ENCODE measurements at regions not wholly inside any gene's neighbourhood (a gene's known extent, or its start where the extent isn't known, plus 50 kb on each side); places are given as distances from the start of the nearest gene placed in this dataset.

DNA sequence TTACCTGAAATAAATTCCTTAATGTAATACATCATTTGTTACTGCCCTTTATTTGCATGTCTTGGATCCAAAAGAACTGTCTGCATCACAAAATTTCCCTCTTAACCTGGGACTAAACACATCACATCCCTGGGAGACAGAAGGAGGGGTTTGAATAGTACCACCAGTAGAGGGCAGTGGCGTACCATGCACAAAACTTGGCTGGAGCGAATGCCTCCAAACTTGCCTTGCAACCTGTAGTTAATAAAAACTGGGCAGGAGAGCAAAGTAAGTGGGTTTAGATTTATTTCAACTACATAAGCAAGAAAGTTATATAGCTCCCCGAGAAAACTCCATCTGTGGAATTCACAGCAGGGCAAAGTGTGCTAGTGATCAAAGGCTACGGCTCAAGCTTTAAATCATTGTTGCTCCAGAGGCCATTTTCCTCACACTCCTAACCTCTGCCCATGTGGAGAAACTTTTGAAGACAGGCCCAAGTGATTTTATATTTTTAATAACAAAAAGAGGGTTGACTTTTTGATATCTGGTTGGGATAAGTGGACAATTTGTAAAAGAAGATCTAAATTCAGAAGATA lies 1176.7 kb upstream of the SEL1L start:
- intact Hi-C loops (cut with micrococcal nuclease), result loop anchor here (5.0 kb wide), 1 partner anchor 752 kb away; no protein-coding TSS in a partner anchor
- Mint-ChIP-seq H3K9me3 (no peaks in the 10 kb centered on the region), H3K4me3 (no peak overlapping the region), H3K27ac (no peak overlapping the region), H3K4me1 (ENCODE audit: low read depth) (peaks cover 6% of the 10 kb centered on the region), H3K36me3 (ENCODE audit: low read depth) (no peaks in the 10 kb centered on the region), H3K27me3 (no peaks in the 10 kb centered on the region)

DNA sequence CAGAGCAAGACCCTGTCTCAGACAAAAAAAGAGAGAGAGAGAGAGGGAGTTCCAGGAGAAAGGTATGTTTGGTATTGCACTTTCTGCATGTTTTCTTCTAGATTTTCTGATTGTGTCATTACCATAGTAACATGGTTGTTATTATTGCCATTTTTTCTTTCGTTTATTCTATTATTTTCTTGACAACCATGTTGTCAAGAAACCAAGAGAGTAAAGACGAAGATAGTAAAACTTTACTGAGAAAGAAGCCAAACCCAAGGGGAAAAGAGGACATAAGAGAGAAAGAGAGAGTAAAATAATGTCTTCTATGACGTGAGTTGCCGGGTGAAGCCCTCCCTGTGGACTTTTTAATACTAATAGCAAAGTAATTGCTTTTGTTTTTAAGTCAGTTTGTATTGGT lies 1186.0 kb upstream of the SEL1L start:
- no peak overlapping the region for H3K4me3 Mint-ChIP-seq
- H3K27me3 Mint-ChIP-seq, result no peaks in the 10 kb centered on the region
- H3K4me1 Mint-ChIP-seq (ENCODE audit: low read depth), result peaks cover 1% of the 10 kb centered on the region
- H3K27ac Mint-ChIP-seq, result no peak overlapping the region
- intact Hi-C loops (cut with micrococcal nuclease), result no loop called here
- no peaks in the 10 kb centered on the region for H3K9me3 Mint-ChIP-seq
- H3K36me3 Mint-ChIP-seq (ENCODE audit: low read depth), result no peaks in the 10 kb centered on the region

GRCh38 chr14:82720431-82720830 lies 1186.8 kb upstream of the SEL1L start:
- Mint-ChIP-seq H3K36me3 (ENCODE audit: low read depth) (no peaks in the 10 kb centered on the region), H3K27ac (no peak overlapping the region), H3K4me1 (ENCODE audit: low read depth) (no peaks in the 10 kb centered on the region), H3K4me3 (no peak overlapping the region), H3K27me3 (no peaks in the 10 kb centered on the region), H3K9me3 (no peaks in the 10 kb centered on the region)
- intact Hi-C loops (cut with micrococcal nuclease), result no loop called here

DNA sequence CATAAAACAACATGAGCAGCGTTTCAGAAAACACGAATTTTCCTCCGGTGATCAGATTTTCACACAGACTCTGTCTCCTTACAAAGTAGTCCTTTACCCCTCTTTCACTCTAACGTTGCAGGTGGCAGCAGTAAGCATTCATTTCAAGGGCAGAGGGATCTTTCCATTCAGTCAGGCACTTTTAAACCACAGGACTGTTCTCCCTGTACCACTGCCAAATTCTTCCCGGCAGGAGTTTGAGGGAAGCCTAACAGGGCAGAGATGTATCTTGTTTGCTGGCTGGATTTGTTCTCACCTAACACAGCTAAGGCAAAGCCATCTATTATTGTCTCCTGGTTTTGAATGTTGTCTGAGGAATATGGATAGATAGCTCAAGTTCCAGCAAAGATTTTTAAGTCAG lies 1187.3 kb upstream of the SEL1L start:
- intact Hi-C loops (cut with micrococcal nuclease), result no loop called here
- H3K27ac Mint-ChIP-seq, result no peak overlapping the region

DNA sequence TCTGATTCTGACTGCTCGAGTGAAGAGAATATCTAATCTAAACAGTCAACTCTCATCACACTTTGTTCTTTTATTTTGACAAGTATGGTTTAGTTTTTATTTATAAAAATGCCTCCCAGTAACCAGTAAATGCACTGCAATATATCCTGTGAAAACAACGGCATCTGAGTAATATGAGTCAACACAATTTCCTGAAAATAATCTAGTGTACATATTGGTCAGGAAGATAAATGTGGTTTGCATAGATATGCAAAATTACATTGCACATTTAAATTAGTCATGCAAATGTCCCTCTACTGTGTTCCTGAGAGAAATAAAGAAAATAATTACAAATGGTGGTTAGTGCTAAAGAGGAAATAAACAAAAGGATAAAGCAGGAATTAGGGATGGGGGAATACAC lies 1190.7 kb upstream of the SEL1L start:
- no peaks in the 10 kb centered on the region for H3K9me3 Mint-ChIP-seq
- H3K36me3 Mint-ChIP-seq (ENCODE audit: low read depth), result no peaks in the 10 kb centered on the region
- H3K27me3 Mint-ChIP-seq, result no peaks in the 10 kb centered on the region
- no peaks in the 10 kb centered on the region for H3K4me1 Mint-ChIP-seq (ENCODE audit: low read depth)
- no peak overlapping the region for H3K27ac Mint-ChIP-seq
- intact Hi-C loops (cut with micrococcal nuclease), result no loop called here
- H3K4me3 Mint-ChIP-seq, result no peak overlapping the region

More for the DNA sequence above, 1187.3 kb upstream of the SEL1L start:
- Mint-ChIP-seq H3K27me3 (no peaks in the 10 kb centered on the region), H3K4me1 (ENCODE audit: low read depth) (no peaks in the 10 kb centered on the region), H3K4me3 (no peak overlapping the region), H3K36me3 (ENCODE audit: low read depth) (no peaks in the 10 kb centered on the region), H3K9me3 (no peaks in the 10 kb centered on the region)

GRCh38 chr14:82725213-82725612 lies 1191.6 kb upstream of the SEL1L start:
- no peak overlapping the region for H3K4me3 Mint-ChIP-seq
- no peak overlapping the region for H3K27ac Mint-ChIP-seq
- no peaks in the 10 kb centered on the region for H3K4me1 Mint-ChIP-seq (ENCODE audit: low read depth)
- intact Hi-C loops (cut with micrococcal nuclease), result no loop called here
- no peaks in the 10 kb centered on the region for H3K36me3 Mint-ChIP-seq (ENCODE audit: low read depth)
- no peaks in the 10 kb centered on the region for H3K27me3 Mint-ChIP-seq
- H3K9me3 Mint-ChIP-seq, result no peaks in the 10 kb centered on the region

DNA sequence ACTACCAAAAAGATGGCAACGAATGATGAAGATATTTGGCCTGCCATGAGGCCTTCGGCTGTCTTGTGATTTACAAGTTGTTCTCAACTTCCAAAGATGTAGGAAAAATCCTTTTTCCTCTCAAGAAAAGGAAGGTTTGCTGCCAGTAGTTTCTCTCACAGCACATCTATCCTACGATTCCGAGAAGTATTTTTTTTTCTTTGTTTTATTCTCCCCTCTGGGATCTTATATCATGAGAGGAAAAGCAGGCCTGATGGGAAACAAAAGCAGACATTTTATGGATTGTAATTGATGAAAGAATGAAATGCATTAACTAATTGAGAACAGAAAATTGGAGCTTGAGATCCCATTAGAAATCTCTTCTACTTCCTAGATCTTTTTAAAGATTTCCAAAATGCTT lies 1197.9 kb upstream of the SEL1L start:
- no peaks in the 10 kb centered on the region for H3K36me3 Mint-ChIP-seq (ENCODE audit: low read depth)
- no peak overlapping the region for H3K27ac Mint-ChIP-seq
- no peaks in the 10 kb centered on the region for H3K27me3 Mint-ChIP-seq
- no peak overlapping the region for H3K4me3 Mint-ChIP-seq
- no peaks in the 10 kb centered on the region for H3K9me3 Mint-ChIP-seq
- no peaks in the 10 kb centered on the region for H3K4me1 Mint-ChIP-seq (ENCODE audit: low read depth)
- intact Hi-C loops (cut with micrococcal nuclease), result no loop called here

DNA sequence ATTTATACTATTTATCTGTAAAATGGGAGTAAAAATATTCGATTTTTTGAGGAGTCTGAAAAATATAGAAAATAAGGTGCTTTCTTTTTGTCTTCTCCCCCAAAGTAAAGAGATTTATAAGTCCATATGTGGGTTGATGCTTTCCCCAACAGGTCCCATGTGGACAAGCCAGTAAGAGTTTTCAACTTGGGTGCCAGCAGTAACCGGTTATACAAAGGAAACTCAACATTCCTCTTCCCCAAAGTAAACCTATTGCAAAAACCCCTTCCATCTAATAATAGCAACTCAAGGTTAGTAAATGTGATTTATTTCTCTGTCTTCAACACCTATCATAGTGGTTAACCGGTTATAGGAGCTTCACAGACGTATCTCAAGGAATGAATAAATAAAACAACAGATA lies 1206.9 kb upstream of the SEL1L start:
- no peaks in the 10 kb centered on the region for H3K27me3 Mint-ChIP-seq
- H3K36me3 Mint-ChIP-seq (ENCODE audit: low read depth), result no peaks in the 10 kb centered on the region
- H3K4me3 Mint-ChIP-seq, result no peak overlapping the region
- intact Hi-C loops (cut with micrococcal nuclease), result no loop called here
- no peak overlapping the region for H3K27ac Mint-ChIP-seq
- H3K4me1 Mint-ChIP-seq (ENCODE audit: low read depth), result no peaks in the 10 kb centered on the region
- no peaks in the 10 kb centered on the region for H3K9me3 Mint-ChIP-seq

DNA sequence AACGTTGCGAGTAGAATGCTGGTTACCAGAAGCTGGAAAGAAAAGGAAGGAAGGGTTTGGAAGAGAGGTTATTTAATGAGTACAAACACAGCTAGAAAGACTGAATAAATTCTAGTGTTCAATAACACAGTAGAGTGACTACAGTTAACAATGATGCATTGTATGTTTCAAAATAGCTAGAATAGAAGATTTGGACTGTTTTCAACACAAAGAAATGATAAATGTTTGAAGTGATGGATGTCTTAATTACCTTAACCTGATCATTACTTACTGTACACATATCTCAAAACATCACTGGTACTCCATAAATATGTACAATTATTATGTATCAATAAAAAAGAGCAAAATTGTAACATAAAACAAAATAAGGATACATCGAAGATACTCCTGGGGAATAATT lies 1221.8 kb upstream of the SEL1L start:
- intact Hi-C loops (cut with micrococcal nuclease), result no loop called here
- no peaks in the 10 kb centered on the region for H3K27me3 Mint-ChIP-seq

GRCh38 chr14:82755923-82756322 lies 1222.3 kb upstream of the SEL1L start:
- peaks cover 9% of the 10 kb centered on the region for H3K9me3 Mint-ChIP-seq
- H3K27me3 Mint-ChIP-seq, result no peaks in the 10 kb centered on the region
- no peaks in the 10 kb centered on the region for H3K36me3 Mint-ChIP-seq (ENCODE audit: low read depth)
- H3K27ac Mint-ChIP-seq, result no peak overlapping the region
- no peaks in the 10 kb centered on the region for H3K4me1 Mint-ChIP-seq (ENCODE audit: low read depth)
- no peak overlapping the region for H3K4me3 Mint-ChIP-seq
- intact Hi-C loops (cut with micrococcal nuclease), result no loop called here

More for the DNA sequence above, 1221.8 kb upstream of the SEL1L start:
- peaks cover 9% of the 10 kb centered on the region for H3K9me3 Mint-ChIP-seq
- no peak overlapping the region for H3K27ac Mint-ChIP-seq
- no peaks in the 10 kb centered on the region for H3K4me1 Mint-ChIP-seq (ENCODE audit: low read depth)
- no peak overlapping the region for H3K4me3 Mint-ChIP-seq
- H3K36me3 Mint-ChIP-seq (ENCODE audit: low read depth), result no peaks in the 10 kb centered on the region

DNA sequence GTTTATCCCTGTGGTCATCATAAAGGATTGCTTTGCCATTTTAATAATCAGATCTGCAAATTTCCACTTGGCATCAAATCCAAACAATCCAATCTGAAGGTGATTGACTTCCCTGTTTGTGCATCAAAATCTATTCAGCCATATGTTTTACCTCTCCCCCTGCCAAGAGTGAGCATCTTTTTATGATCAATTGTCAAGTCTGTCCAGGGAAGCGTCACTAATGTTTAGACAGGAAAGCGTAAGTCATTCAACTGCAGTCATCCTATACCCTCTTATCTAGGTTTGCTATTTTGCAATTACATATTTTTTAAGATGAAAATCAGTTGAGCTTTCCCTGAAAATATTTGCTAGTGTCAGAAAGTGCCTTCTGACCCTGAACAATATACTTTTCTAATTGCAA lies 1224.1 kb upstream of the SEL1L start:
- H3K27me3 Mint-ChIP-seq, result no peaks in the 10 kb centered on the region
- H3K27ac Mint-ChIP-seq, result no peak overlapping the region
- intact Hi-C loops (cut with micrococcal nuclease), result no loop called here

GRCh38 chr14:82759656-82760055 lies 1226.0 kb upstream of the SEL1L start:
- H3K4me1 Mint-ChIP-seq (ENCODE audit: low read depth), result no peaks in the 10 kb centered on the region
- H3K9me3 Mint-ChIP-seq, result no peaks in the 10 kb centered on the region
- no peaks in the 10 kb centered on the region for H3K27me3 Mint-ChIP-seq
- intact Hi-C loops (cut with micrococcal nuclease), result no loop called here
- H3K4me3 Mint-ChIP-seq, result no peak overlapping the region
- no peak overlapping the region for H3K27ac Mint-ChIP-seq
- no peaks in the 10 kb centered on the region for H3K36me3 Mint-ChIP-seq (ENCODE audit: low read depth)

More for the DNA sequence above, 1224.1 kb upstream of the SEL1L start:
- H3K9me3 Mint-ChIP-seq, result peaks cover 9% of the 10 kb centered on the region
- H3K4me1 Mint-ChIP-seq (ENCODE audit: low read depth), result no peaks in the 10 kb centered on the region
- no peaks in the 10 kb centered on the region for H3K36me3 Mint-ChIP-seq (ENCODE audit: low read depth)
- H3K4me3 Mint-ChIP-seq, result no peak overlapping the region

GRCh38 chr14:82766123-82766522 lies 1232.5 kb upstream of the SEL1L start:
- intact Hi-C loops (cut with micrococcal nuclease), result no loop called here
- Mint-ChIP-seq H3K36me3 (ENCODE audit: low read depth) (no peaks in the 10 kb centered on the region), H3K27me3 (no peaks in the 10 kb centered on the region)

DNA sequence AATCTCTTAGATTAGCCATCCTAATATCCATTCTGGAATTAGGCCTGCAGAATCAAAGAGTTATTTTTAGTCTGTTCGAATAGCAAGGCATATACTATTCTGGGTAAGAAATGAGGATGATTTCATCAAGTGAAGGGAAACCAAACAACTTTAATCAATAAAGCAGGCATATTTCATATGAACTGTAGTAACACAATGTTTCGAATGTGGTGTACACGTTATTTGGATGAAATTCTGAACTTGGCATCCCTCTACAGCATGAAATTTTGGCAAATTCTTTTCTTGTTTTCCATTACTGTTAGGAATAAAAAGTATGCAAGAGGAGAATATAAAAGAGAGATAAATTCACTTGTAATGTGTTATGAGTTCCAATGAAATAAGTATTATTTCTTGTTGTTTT lies 1233.3 kb upstream of the SEL1L start:
- intact Hi-C loops (cut with micrococcal nuclease), result no loop called here
- H3K4me3 Mint-ChIP-seq, result no peak overlapping the region
- no peak overlapping the region for H3K27ac Mint-ChIP-seq
- H3K27me3 Mint-ChIP-seq, result no peaks in the 10 kb centered on the region
- peaks cover 3% of the 10 kb centered on the region for H3K9me3 Mint-ChIP-seq
- no peaks in the 10 kb centered on the region for H3K36me3 Mint-ChIP-seq (ENCODE audit: low read depth)
- H3K4me1 Mint-ChIP-seq (ENCODE audit: low read depth), result no peaks in the 10 kb centered on the region

More at GRCh38 chr14:82766123-82766522, 1232.5 kb upstream of the SEL1L start:
- no peaks in the 10 kb centered on the region for H3K4me1 Mint-ChIP-seq (ENCODE audit: low read depth)
- no peak overlapping the region for H3K4me3 Mint-ChIP-seq
- H3K27ac Mint-ChIP-seq, result no peak overlapping the region
- no peaks in the 10 kb centered on the region for H3K9me3 Mint-ChIP-seq

DNA sequence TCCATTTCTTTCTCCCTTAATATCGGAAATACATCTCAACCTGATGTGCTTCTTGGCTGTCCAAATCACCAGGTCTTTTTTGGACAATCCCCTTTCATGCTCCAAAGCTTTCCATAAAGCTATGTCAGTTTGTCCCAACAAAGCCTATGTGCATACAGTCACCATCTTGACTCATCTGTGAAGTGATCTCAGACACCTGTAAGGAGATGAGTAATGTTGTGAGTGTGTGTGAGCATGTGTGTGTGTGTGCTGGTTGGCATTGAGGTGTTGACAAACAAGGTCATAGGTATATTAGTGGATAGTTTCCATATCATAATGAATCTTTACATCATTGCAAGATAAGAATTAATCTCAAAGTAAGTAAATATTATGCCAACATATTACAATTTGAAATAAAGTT lies 1243.3 kb upstream of the SEL1L start:
- no peaks in the 10 kb centered on the region for H3K4me1 Mint-ChIP-seq (ENCODE audit: low read depth)
- no peaks in the 10 kb centered on the region for H3K36me3 Mint-ChIP-seq (ENCODE audit: low read depth)
- intact Hi-C loops (cut with micrococcal nuclease), result no loop called here
- no peak overlapping the region for H3K27ac Mint-ChIP-seq
- H3K27me3 Mint-ChIP-seq, result no peaks in the 10 kb centered on the region
- no peak overlapping the region for H3K4me3 Mint-ChIP-seq
- peaks cover 16% of the 10 kb centered on the region for H3K9me3 Mint-ChIP-seq
